T1000 (cell line): ENCODE measurements at regions not wholly inside any gene's neighbourhood (a gene's known extent, or its start where the extent isn't known, plus 50 kb on each side); places are given as distances from the start of the nearest gene placed in this dataset.
"Not testable (repeated sequence)": the region's sequence is repeated elsewhere in the genome, so short reads cannot be mapped to it uniquely, and the experiment has no call there.

Source experiments
- DNase-seq: peaks from one replicate; lab custom pipeline; 2025; ENCODE audit warnings: mixed read lengths; lab: John Stamatoyannopoulos, UW

- no peak for DNase-seq
These were observed 445.0 kb upstream of the PIK3R1 start for GRCh38 chr5:67770431-67771025.

- no peak for DNase-seq
These were observed 449.9 kb upstream of the PIK3R1 start for GRCh38 chr5:67765697-67766096.

GRCh38 chr5:67757771-67758170 lies 457.8 kb upstream of the PIK3R1 start:
- DNase-seq, result not testable (repeated sequence)

DNA sequence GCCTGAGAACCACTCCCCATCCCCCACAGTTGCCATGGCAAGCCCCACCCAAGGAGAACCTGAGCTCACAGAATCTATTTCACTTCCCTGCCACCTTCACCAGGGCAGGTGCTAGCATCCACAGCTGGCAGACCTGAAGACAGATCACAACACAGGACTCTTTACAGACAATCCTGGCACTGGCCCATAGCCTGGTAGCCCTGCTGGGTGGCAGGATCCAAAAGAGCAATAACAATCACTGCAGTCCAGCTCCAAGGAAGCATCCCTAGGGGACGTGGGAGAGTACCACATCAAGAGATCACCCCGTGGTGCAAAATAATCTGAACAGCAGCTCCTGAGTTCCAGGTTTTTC lies 463.2 kb upstream of the PIK3R1 start:
- DNase-seq, result no peak

- DNase-seq, result no peak
These were observed 467.3 kb upstream of the PIK3R1 start for GRCh38 chr5:67748165-67748690.

- no peak for DNase-seq
These were observed 468.5 kb upstream of the PIK3R1 start for GRCh38 chr5:67747096-67747495.

DNA sequence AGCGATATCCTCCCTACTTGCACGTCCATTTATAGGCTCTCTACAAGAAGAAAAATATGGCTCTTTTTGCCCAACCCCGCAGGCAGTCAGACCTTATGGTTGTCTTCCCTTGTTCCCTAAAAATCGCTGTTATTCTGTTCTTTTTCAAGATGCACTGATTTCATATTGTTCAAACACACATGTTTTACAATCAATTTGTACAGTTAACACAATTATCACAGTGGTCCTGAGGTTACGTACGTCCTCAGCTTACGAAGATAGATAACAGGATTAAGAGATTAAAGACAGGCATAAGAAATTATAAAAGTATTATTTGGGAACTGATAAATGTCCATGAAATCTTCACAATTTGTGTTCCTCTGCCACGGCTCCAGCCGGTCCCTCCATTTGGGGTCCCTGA lies 468.9 kb upstream of the PIK3R1 start:
- DNase-seq, result not testable (repeated sequence)

GRCh38 chr5:67746103-67746502 lies 469.5 kb upstream of the PIK3R1 start:
- no peak for DNase-seq

DNA sequence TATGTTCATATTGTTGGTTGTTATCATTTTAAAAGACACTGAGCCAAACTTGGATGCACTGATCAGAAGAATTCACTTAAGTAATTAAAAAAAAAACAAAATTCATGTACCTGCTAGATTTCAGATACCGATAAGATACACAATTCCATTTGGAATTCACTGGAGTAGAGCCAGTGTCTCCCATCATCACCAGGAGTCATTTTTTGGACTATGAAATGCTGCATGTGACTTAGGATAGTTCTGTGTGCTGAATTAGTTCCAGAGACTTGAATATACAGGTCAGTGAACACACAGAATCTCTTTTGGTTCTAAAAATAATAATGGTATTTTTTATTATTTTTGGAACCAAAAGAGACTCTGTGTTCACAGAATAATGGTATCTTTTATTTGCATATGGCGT lies 482.6 kb upstream of the PIK3R1 start:
- DNase-seq, result no peak

DNA sequence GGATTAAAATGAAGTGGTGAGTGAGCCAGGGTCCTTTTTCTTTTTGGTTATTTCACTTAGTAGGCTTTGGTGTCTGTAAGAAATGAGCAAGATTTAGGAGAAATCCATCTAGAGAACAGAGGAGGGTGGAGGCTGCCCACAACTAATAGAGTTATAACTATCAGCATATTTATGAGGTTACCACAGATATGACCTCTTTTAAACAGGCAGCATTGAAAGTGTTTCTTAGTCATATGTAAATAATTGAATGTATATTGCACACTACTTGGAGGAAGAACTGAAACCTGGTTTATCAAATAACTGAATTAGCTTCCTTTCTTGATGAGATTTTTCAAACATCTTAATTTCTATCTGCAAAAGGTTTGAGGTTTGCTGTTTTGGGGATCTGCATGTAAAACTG lies 483.1 kb upstream of the PIK3R1 start:
- no peak for DNase-seq

DNA sequence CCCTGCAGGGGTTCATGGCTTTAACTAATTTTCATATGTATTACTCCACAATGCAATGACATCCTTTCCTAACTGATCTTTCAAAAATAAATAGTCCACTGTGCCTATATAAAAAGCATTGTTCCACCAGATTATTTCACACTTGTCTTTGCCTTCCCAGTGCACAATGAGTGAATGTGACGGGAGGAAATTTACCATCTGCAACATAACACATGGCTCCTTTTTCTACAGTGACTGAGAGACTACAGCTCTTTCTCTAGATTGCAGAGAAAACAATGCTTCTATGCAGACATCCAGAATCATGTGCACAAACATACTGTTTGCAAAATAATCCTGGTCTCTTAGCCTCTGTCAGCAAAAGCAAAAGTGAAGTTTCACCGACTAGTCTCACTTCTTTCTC lies 483.7 kb upstream of the PIK3R1 start:
- no peak for DNase-seq

- DNase-seq, result no peak
These were observed 484.6 kb upstream of the PIK3R1 start for GRCh38 chr5:67730917-67731474.

DNA sequence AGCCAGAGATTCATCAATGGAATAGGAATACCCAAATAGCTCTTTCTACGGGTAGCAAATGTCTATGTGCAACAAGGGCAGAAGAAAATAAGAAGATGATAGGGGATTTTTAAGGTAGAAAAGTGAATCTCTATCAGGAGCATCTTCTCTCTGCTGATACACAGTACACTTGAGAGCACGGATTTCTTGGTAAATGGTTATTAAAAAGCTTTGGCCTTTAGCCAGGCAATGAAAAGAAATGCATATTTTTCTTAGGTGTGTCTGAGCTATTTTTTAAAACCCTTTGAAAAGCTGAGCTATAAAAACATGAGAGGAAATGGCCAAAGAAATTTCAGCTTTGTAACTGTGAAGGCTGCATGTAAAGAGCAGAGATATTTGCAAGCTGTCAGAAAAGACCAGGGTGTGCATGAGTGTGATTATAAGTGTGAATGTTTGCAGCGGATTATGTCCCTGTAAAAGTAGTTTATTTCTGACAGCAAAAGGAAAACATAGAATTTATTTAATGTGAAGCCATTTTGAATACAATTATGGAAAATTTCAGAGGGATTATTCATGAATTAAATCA lies 487.1 kb upstream of the PIK3R1 start:
- no peak for DNase-seq

GRCh38 chr5:67725604-67726003 lies 490.0 kb upstream of the PIK3R1 start:
- no peak for DNase-seq

GRCh38 chr5:67724412-67725135 lies 491.0 kb upstream of the PIK3R1 start:
- DNase-seq, result no peak

DNA sequence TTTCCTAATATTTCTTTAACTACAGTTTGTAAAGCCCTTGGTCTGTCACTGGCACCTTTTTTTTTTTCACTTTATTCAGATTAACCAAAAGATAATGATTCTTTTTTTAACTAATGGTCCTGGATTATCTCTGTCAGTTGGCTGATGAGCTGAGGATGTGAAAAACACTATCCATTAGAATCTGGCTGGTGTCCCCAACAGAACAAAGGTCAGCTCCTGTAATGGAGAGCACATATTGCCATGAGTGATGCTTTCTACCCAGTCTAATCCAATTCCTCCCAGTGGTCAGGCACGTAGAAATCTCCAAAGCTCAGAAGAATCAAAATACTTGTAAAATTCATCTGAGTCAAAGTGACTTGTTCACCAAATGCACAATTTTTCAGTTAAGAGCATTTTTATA lies 491.7 kb upstream of the PIK3R1 start:
- no peak for DNase-seq

DNA sequence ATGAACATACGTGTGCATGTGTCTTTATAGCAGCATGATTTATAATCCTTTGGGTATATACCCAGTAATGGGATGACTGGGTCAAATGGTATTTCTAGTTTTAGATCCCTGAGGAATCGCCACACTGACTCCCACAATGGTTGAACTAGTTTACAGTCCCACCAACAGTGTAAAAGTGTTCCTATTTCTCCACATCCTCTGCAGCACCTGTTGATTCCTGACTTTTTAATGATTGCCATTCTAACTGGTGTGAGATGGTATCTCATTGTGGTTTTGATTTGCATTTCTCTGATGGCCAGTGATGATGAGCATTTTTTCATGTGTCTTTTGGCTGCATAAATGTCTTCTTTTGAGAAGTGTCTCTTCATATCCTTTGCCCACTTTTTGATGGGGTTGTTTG lies 493.0 kb upstream of the PIK3R1 start:
- DNase-seq, result not testable (repeated sequence)

GRCh38 chr5:67720162-67720772 lies 495.3 kb upstream of the PIK3R1 start:
- no peak for DNase-seq

GRCh38 chr5:67702008-67702407 lies 505.4 kb upstream of the CD180 start:
- DNase-seq, result no peak

- no peak for DNase-seq
These were observed 503.0 kb upstream of the CD180 start for GRCh38 chr5:67699560-67699959.

DNA sequence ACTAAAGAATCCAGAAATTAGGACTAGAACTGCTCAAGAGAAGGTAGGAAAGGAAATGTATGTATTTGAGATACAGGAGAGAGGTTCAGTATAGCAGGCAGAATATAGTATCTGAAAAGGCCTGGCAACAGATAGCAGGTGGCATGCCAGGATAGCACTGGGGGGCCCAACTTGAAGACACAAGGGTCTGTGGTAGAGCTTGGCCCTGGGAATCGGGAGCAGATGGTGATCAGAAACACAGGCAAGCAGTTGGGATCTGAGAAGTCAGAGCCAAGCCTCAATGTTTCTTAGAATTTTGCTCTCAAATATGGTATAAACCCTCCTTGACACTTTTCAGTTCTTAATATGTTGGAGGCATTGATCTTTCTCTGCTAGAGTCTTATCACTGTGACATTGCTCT lies 499.8 kb upstream of the CD180 start:
- DNase-seq, result no peak

GRCh38 chr5:67695369-67695768 lies 498.8 kb upstream of the CD180 start:
- DNase-seq, result no peak

- no peak for DNase-seq
These were observed 498.2 kb upstream of the CD180 start for GRCh38 chr5:67694810-67695191.
